ENCODE measurements at regions not wholly inside any gene's neighbourhood (a gene's known extent, or its start where the extent isn't known, plus 50 kb on each side); places are given as distances from the start of the nearest gene placed in this dataset.

GRCh38 chr2:59727121-59727590 is 826.3 kb downstream of the BCL11A start:
- no peaks in the 10 kb centered on the region for H3K36me3 ChIP-seq (replicated peaks in 1 of 2; ENCODE audit: control extremely low read depth in 1 of 2, control insufficient read depth in 1 of 2, extremely low read depth in 1 of 2, insufficient read depth in 2 of 2, low read length in 1 of 2)
- no peak overlapping the region for H3K4me2 ChIP-seq (replicated peaks; ENCODE audit: low read depth, low read length, poor library complexity, severe bottlenecking)
- no peaks in the 10 kb centered on the region for H4K20me1 ChIP-seq (ENCODE audit: control insufficient read depth, insufficient read depth, low read length, poor library complexity, severe bottlenecking)
- H3K4me1 ChIP-seq (ENCODE audit: control insufficient read depth in 2 of 2, insufficient read depth in 2 of 2, low read length in 2 of 2), result peaks cover 10 to 16% of the 10 kb centered on the region in 2 donors
- POLR2A ChIA-PET, result no interaction called here
- Mint-ChIP-seq H3K4me1 (peaks cover 18% of the 10 kb centered on the region), H3K27ac (no peak overlapping the region), H3K27me3 (no peaks in the 10 kb centered on the region), H3K9me3 (ENCODE audit: insufficient read depth) (no peaks in the 10 kb centered on the region), H3K4me3 (no peak overlapping the region)
- intact Hi-C loops (cut with micrococcal nuclease), result no loop called here
- CTCF ChIA-PET, result no interaction called here
- no peak for ATAC-seq (ENCODE audit: low read depth)
- WGBS (ENCODE audit: insufficient coverage), result no CpG with 5 or more reads among the region's 2 CpGs
- DNase-seq, result no peak
- H3K27ac ChIP-seq (ENCODE audit: low read length in 2 of 2), result no peak overlapping the region
- TF ChIP-seq CTCF (IDR thresholded peaks at IDR 0.05) (no peak), EZH2 (IDR thresholded peaks at IDR 0.05; ENCODE audit: borderline replicate concordance, insufficient read depth, low read depth, low read length, poor library complexity, severe bottlenecking) (no peak)
- no peak overlapping the region for H3K4me3 ChIP-seq (ENCODE audit: control extremely low read depth in 1 of 5, extremely low read depth in 1 of 5, insufficient read depth in 1 of 5, low read depth in 2 of 5, low read length in 4 of 5)
- H3K9me3 ChIP-seq (ENCODE audit: control extremely low read depth in 1 of 3, control insufficient read depth in 2 of 3, insufficient read depth in 1 of 3, low read length in 2 of 3), result no peaks in the 10 kb centered on the region
- no peaks in the 10 kb centered on the region for H3K27me3 ChIP-seq (replicated peaks in 1 of 4; ENCODE audit: control extremely low read depth in 1 of 4, control insufficient read depth in 3 of 4, insufficient read depth in 4 of 4, low read length in 3 of 4)
- H3K79me2 ChIP-seq (ENCODE audit: control insufficient read depth, insufficient read depth, low read length), result no peaks in the 10 kb centered on the region
- no peak overlapping the region for H2AFZ ChIP-seq (ENCODE audit: insufficient read depth, low read depth, low read length, poor library complexity, severe bottlenecking)
- no peak overlapping the region for H3K9ac ChIP-seq (ENCODE audit: low read length)

DNA sequence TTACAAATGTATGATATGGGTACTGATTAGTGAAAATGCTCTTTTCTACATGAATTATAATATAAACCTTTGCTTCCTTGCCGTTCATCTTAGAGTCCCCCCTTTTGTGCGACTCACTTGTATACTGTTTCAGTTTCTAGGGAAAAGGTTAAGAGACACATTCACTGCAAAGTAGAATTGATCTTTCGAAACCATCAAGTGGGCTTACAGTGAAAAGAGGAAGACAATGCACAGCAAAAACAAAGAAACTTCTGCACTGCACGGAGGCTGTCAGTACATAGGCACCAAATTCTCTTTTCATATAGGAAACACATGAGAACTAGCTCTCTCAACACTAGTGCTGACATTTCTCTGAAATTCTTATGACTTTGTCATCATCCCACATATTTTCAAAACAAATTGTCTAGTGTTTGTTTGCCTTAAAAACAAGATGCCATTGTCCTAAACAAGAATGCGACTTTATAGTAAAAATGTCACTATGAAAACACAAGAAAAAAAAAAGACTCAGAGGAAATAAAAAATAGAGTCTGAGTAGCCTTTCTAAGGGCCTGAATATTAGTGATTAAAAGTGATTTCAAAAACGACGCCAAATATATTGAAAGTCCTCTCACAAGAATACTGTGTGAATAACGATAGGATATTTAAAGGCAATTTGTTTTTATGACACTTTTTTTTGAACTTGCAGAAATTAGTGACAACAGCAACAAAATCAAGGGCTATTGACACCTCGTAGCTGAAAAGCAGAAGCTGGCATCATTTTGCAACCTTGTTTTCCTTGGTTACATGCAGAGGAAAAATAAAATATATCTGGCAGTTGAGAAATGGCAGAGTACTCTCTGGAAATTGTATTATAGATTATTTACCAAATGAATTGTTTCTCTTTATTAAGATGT is 827.0 kb downstream of the BCL11A start:
- Mint-ChIP-seq H3K4me3 (peak overlapping the region; percentile 78), H3K27me3 (no peaks in the 10 kb centered on the region), H3K4me1 (peaks cover 18% of the 10 kb centered on the region), H3K9me3 (ENCODE audit: insufficient read depth) (no peaks in the 10 kb centered on the region), H3K27ac (peak overlapping the region; percentile 53)
- CTCF ChIA-PET, result no interaction called here
- Histone ChIP-seq H3K27me3 (replicated peaks in 1 of 4; ENCODE audit: control extremely low read depth in 1 of 4, control insufficient read depth in 3 of 4, insufficient read depth in 4 of 4, low read length in 3 of 4) (no peaks in the 10 kb centered on the region), H4K20me1 (ENCODE audit: control insufficient read depth, insufficient read depth, low read length, poor library complexity, severe bottlenecking) (no peaks in the 10 kb centered on the region), H3K27ac (ENCODE audit: low read length in 2 of 2) (peak overlapping the region; percentile 25 to 55), H2AFZ (ENCODE audit: insufficient read depth, low read depth, low read length, poor library complexity, severe bottlenecking) (peak overlapping the region; percentile 43), H3K4me2 (replicated peaks; ENCODE audit: low read depth, low read length, poor library complexity, severe bottlenecking) (peak overlapping the region; percentile 67), H3K9me3 (ENCODE audit: control extremely low read depth in 1 of 3, control insufficient read depth in 2 of 3, insufficient read depth in 1 of 3, low read length in 2 of 3) (no peaks in the 10 kb centered on the region), H3K4me1 (ENCODE audit: control insufficient read depth in 2 of 2, insufficient read depth in 2 of 2, low read length in 2 of 2) (peaks cover 10 to 16% of the 10 kb centered on the region in 2 donors), H3K36me3 (replicated peaks in 1 of 2; ENCODE audit: control extremely low read depth in 1 of 2, control insufficient read depth in 1 of 2, extremely low read depth in 1 of 2, insufficient read depth in 2 of 2, low read length in 1 of 2) (no peaks in the 10 kb centered on the region), H3K79me2 (ENCODE audit: control insufficient read depth, insufficient read depth, low read length) (no peaks in the 10 kb centered on the region), H3K9ac (ENCODE audit: low read length) (peak overlapping the region; percentile 59), H3K4me3 (ENCODE audit: control extremely low read depth in 1 of 5, extremely low read depth in 1 of 5, insufficient read depth in 1 of 5, low read depth in 2 of 5, low read length in 4 of 5) (peak overlapping the region in 4 of 5 experiments; percentile 12 to 56 (median 40))
- intact Hi-C loops (cut with micrococcal nuclease), result no loop called here
- POLR2A ChIA-PET, result no interaction called here
- WGBS (ENCODE audit: insufficient coverage), result 0% methylated on average over 1 of the region's 9 CpGs
- DNase-seq, result peak; percentile 50
- peak; percentile 75 for ATAC-seq (ENCODE audit: low read depth)
- TF ChIP-seq EZH2 (IDR thresholded peaks at IDR 0.05; ENCODE audit: borderline replicate concordance, insufficient read depth, low read depth, low read length, poor library complexity, severe bottlenecking) (no peak), CTCF (IDR thresholded peaks at IDR 0.05) (no peak)
